Stimulated activated CD4-positive, alpha-beta T cell treated with anti-CD3 and anti-CD28 coated beads, Interleukin-12 subunit alpha, Interleukin-12 subunit beta, amount 100 ng/mL, for 24 hours (primary cell): ENCODE measurements at regions not wholly inside any gene's neighbourhood (a gene's known extent, or its start where the extent isn't known, plus 50 kb on each side); places are given as distances from the start of the nearest gene placed in this dataset.

Source experiments
- DNase-seq, 2 experiments: peaks; one replicate each; pipeline ENCODE4 v3.0.0-alpha.2; 2020; ENCODE audit warnings: low read depth in 2 of 2

GRCh38 chr16:79716645-79717332, 116.3 kb upstream of the MAF start:
- DNase-seq = no peak

GRCh38 chr16:79715061-79715460, 114.5 kb upstream of the MAF start:
- DNase-seq = no peak

GRCh38 chr16:79714440-79714839, 113.9 kb upstream of the MAF start:
- DNase-seq = no peak

GRCh38 chr16:79713609-79714309, 113.2 kb upstream of the MAF start:
- no peak for DNase-seq

GRCh38 chr16:79712276-79712675, 111.7 kb upstream of the MAF start:
- DNase-seq = no peak

- DNase-seq = no peak
These were observed 107.3 kb upstream of the MAF start for GRCh38 chr16:79707876-79708275.

GRCh38 chr16:79703066-79703465, 102.5 kb upstream of the MAF start:
- DNase-seq = no peak

- DNase-seq = no peak
These were observed 97.8 kb upstream of the MAF start for GRCh38 chr16:79698341-79698753.

- no peak for DNase-seq
These were observed 97.1 kb upstream of the MAF start for GRCh38 chr16:79697562-79698112.

GRCh38 chr16:79691007-79691406, 90.5 kb upstream of the MAF start:
- DNase-seq = no peak

GRCh38 chr16:79690159-79690558, 89.6 kb upstream of the MAF start:
- DNase-seq = no peak

GRCh38 chr16:79687249-79688130, 87.0 kb upstream of the MAF start:
- DNase-seq = no peak

- DNase-seq = no peak
These were observed 85.3 kb upstream of the MAF start for GRCh38 chr16:79685871-79686270.

- no peak for DNase-seq
These were observed 78.8 kb upstream of the MAF start for GRCh38 chr16:79679334-79679733.

- no peak for DNase-seq
These were observed 77.4 kb upstream of the MAF start for GRCh38 chr16:79677799-79678530.

- DNase-seq = no peak
These were observed 73.1 kb upstream of the MAF start for GRCh38 chr16:79673635-79674034.

- no peak for DNase-seq
These were observed 72.0 kb upstream of the MAF start for GRCh38 chr16:79672524-79672923.

GRCh38 chr16:79668502-79668901, 68.0 kb upstream of the MAF start:
- DNase-seq = no peak

- no peak for DNase-seq
These were observed 65.4 kb upstream of the MAF start for GRCh38 chr16:79665970-79666369.

GRCh38 chr16:79664407-79664806, 63.9 kb upstream of the MAF start:
- DNase-seq = no peak

GRCh38 chr16:79662669-79663313, 62.3 kb upstream of the MAF start:
- DNase-seq = no peak
